ENCODE measurements at regions not wholly inside any gene's neighbourhood (a gene's known extent, or its start where the extent isn't known, plus 50 kb on each side); places are given as distances from the start of the nearest gene placed in this dataset.

DNA sequence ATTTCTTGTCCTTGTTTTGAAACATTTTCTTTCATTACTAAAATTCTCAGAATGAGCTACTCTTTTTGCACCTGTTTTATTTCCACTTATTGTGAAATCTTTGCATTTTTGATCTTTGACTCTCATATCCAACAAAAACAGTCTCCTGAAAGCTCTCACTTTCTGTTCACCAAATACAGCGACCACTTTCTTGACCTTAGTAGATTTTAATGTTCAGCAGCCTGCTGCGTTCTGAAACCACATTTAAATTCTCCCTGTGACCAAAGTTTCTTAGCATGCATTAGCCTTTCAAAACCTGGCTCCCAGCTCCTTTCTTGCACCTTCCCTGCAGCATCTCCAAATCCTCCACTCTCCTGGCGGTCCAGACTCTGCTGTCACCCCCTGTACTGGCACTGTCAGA is 404.4 kb upstream of the PDE3A start:
- DNase-seq = no peak

DNA sequence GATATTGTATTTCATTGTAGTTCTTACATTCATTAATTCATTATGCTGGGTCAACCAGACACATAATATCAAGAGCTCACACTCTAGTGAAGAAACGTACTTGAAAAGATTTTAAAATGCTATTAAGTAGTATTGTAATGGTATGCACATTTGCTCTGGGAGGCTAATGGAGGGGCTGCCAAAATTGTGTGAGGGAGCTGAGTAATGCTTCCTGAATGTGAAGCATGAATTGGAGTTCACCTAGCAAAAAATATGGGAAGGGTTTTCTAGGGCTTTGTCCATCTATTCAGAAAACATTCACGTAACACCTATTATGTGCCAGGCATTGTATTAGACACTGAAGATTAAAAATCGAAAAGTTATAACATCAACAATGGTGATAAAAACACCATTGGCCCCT is 403.8 kb upstream of the PDE3A start:
- DNase-seq = no peak

GRCh38 chr12:19965196-19966038 is 402.9 kb upstream of the PDE3A start:
- no peak for DNase-seq

- DNase-seq = no peak
Observed at GRCh38 chr12:19967001-19967400, 401.3 kb upstream of the PDE3A start.

DNA sequence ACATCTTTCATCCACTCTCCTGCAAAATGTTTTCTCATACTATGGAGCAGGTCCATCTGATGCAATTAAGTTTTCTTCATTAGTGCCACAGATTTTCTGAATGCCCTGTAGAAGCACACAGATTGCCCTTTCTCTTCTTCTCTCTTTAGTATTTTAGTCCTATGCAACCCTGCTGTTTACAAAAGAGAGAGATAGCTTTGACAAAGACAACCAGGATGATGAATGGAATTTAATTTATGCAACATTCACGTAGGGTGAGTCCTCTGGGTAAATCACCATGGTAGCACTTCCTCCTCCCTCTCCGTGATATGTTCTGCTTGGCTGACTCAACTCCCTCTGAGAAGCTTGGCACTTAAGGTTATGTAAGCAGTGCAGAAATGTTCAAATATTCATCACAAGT is 400.9 kb upstream of the PDE3A start:
- no peak for DNase-seq

GRCh38 chr12:19970116-19970515 is 398.2 kb upstream of the PDE3A start:
- no peak for DNase-seq

- DNase-seq = no peak
Observed at GRCh38 chr12:19970821-19971220, 397.5 kb upstream of the PDE3A start.

DNA sequence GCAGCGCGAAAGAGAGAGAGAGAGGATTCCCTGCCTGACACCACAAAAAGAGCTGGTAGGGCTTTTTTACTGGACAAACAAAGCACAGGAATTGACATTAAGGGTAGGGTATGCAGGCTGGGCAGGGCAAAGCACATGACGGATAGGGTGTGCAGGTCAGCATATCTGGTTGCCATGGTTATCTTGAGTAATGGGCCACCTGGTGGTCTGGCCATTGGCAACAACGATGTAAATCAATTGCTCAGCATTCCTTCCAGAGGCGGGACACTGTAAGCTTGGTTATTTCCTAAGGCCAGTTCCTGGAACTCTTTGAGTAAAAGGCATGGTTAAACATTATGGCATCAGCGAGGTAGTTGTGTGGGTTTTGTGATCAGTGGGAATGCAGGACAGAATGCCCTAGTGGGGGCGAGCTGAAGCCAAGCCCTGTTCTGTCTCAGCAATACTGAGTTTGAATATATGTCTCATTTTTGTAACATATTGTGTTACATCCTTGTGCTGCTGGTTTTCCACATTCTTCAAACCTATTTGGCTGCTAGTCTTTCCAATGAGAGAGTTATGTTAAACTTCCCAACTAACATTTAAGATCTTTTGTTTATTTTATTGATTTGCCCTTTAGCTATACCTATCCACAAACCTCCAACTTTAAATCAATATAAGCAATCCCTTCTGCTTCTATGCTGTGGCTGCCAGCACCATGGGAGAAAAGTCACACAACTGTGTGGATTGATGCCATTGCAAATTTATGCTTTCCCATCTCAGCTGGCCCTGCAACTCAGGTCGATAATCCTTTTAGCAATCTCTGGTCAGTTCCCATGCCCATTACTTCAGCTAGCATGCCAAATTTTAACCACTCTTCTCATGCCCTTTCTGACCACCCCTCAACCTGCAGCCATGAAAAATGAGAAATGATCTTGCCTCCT is 396.7 kb upstream of the PDE3A start:
- DNase-seq = no peak

GRCh38 chr12:19972325-19973288 is 395.7 kb upstream of the PDE3A start:
- no peak for DNase-seq

DNA sequence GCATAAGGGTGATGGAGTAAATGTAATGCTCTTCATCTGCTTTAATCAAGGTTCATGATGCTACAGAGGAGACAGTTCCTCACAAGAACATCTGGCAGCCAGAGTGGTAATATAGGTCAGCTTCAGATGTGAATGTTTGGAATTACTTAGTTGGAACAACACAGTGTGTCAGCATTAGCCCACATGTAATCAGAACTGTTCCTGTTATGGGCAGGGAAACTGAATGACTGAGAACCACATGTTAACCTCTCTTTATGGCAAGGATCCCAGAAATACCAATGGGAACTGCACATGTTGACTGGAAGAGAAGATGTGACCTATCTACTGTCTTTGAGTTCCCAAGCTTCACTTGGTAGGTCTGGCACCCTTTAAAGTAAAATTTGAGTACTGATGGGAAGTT is 390.1 kb upstream of the PDE3A start:
- DNase-seq = no peak

- DNase-seq = no peak
Observed at GRCh38 chr12:19979584-19979983, 388.8 kb upstream of the PDE3A start.

- no peak for DNase-seq
Observed at GRCh38 chr12:19981944-19982343, 386.4 kb upstream of the PDE3A start.

DNA sequence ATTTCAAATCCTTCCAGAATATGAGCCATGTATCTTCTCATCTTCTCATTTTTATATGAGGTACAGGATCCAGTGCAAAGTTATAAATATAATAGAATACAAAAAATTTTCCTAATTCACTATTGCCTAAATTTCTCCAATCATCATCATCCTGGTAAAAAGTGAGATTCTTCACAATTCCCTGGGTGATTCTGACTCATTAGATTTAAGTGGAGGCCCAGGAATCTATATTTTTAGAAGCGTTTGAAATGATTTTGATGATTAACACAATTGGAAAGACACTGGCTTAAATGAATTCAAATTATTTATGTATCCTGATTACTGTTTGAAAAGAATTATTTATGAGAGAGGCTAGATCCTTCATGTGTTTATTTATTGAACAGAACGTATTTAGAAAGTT is 380.3 kb upstream of the PDE3A start:
- DNase-seq = no peak

- no peak for DNase-seq
Observed at GRCh38 chr12:19988459-19988873, 379.9 kb upstream of the PDE3A start.

- DNase-seq = no peak
Observed at GRCh38 chr12:19988948-19989347, 379.4 kb upstream of the PDE3A start.

- DNase-seq = no peak
Observed at GRCh38 chr12:19991146-19991545, 377.2 kb upstream of the PDE3A start.

DNA sequence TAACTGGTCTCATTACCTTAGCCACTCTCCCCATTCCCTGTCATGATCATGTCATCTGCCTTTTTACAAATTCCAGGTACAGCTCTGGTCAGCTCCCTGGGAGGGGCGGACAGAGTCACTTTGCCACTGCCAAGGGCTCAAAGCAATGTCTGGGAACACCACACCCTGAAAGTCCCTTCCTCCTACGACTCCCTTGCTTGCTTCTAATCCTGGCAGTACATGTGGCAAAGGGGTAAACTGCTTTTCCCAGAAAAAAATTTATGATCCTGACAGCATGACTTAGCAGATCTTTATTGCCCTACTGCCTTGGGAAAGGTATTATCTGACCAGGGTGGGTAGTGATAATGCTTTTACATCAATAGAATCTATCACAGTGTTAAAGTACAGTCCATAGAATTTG is 376.0 kb upstream of the PDE3A start:
- DNase-seq = no peak

DNA sequence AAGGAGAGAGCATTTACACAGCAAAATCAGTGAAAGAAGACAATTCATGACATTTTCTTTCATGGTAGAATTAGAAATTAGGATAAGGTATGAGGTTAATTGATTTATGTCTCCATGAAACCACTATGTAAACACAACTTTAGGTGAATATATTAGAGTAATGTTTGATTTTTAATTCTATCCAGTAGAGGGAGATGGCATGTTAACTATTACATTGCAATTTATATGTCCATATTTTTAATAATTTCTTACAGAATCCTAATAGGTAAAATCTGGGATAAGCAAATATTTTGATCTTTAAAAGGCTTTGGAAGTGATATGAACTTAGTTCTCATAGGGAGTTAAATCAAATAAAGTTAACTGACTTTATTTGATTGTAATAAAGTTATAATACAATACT is 373.4 kb upstream of the PDE3A start:
- DNase-seq = no peak

GRCh38 chr12:19997656-19998400 is 370.5 kb upstream of the PDE3A start:
- DNase-seq = no peak

DNA sequence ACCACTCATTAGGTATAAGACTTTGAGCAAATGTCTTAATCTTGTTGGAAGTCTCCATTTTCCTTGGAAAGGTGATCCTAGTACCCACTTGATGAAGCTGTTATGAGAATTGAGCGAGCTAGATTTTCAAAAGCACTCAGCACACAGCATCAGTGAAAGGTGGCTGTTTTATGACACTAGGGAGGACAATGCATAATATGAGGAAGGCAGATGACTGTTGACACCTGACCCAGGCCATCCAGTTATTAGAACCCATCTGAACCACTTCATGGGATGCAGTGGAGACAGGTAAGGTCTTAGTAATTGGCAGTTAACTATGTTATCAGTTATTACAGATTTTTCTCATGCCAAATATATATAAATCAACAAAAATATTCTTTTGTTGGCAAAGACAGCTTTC is 369.9 kb upstream of the PDE3A start:
- no peak for DNase-seq

GRCh38 chr12:19998961-19999804 is 369.2 kb upstream of the PDE3A start:
- no peak for DNase-seq

Measured in stimulated activated CD4-positive, alpha-beta T cell treated with anti-CD3 and anti-CD28 coated beads, Interleukin-2, amount 100 ng/mL, for 24 hours (primary cell).